Ishikawa (cell line): ENCODE measurements at regions not wholly inside any gene's neighbourhood (a gene's known extent, or its start where the extent isn't known, plus 50 kb on each side); places are given as distances from the start of the nearest gene placed in this dataset.

Source experiments
- FOXM1 ChIP-seq: IDR thresholded peaks from 2 replicates; pipeline ENCODE4 v1.6.1; 2012; ENCODE audit warnings: low read depth, borderline replicate concordance
- YY1 ChIP-seq: IDR thresholded peaks from 2 replicates; pipeline ENCODE4 v1.6.1; 2012; ENCODE audit warnings: low read depth

DNA sequence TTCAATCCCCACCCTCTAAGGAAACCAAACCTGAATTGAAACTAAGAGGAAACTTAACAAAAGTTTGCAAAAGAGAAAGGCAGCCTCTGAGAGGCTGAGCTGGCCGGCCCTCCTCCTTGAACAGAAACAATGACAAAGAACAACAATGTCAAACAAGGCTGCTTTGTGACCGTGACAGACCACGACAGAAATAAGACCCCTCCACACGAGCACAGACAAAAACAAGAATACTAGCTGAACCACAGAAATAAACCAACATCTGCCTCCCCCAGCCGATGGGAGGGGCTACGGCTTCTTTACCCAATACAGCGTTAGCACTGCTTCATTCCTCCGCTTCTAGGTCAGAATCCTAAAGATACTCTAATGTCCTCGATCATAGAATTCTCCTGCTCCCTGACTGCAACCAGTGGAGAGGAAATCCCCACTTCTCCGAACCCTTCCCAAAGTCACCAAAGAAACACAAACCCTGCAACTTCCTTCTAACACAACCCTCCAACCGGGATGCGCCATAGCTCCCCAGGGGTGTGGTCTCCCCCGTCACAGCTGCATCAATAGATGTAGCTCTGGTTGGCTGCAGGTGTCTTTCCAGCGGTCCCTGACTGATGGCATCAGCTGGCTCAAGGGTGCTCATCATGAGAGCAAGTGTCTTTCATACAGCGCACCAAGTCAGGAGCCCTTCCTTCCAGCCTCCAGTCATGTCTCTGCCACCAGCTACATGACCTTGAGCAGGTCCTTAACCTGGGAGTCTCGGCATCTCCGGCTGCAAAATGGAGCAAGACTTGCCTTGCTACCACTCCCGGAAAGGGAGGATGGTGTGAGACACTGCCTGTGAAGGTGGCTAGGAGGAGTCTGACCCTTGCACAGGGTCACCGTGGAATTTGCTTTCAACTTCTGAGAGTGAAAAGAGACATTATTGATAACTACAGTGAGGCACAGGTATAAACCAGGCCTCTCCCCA lies 198.6 kb downstream of the HAUS1 start:
- TF ChIP-seq YY1 (no peak), FOXM1 (no peak)
